Caco-2 (cell line): ENCODE measurements at regions not wholly inside any gene's neighbourhood (a gene's known extent, or its start where the extent isn't known, plus 50 kb on each side); places are given as distances from the start of the nearest gene placed in this dataset.
A peak's percentile ranks its signal among the peaks of the same experiment; 100 is the strongest.

Source experiments
- BruUV-seq: library from RNA; stranded (reverse); fragments of 400-500 nt; replicated peaks from 2 replicates; lab custom pipeline; 2021; lab: Mats Ljungman, UMichigan
- CTCF ChIA-PET: fragments of 300-600 bp; sonication (Branson Sonifier 250); formaldehyde crosslinking; loops from one replicate; lab custom pipeline; 2022; ENCODE audit warnings: antibody characterized with exemption; lab: Charles Lee
- POLR2A ChIA-PET: fragments of 300-600 bp; sonication (Branson Sonifier 250); formaldehyde crosslinking; loops from one replicate; lab custom pipeline; 2022; ENCODE audit warnings: antibody characterized with exemption; lab: Charles Lee
- DNase-seq, 2 experiments: peaks; one replicate each; pipeline versions ENCODE4 v3.0.0 to v3.0.0-alpha.2; 2020 to 2022
- H3K27me3 ChIP-seq: replicated peaks from 2 replicates; pipeline ENCODE4 v1.6.0; 2011; ENCODE audit warnings: low read length; ENCODE audit not compliant: control insufficient read depth, insufficient read depth
- H3K36me3 ChIP-seq: 2 replicates; pipeline ENCODE4 v1.5.1; 2011; ENCODE audit warnings: low read length; ENCODE audit not compliant: control insufficient read depth, insufficient read depth
- H3K4me1 ChIP-seq: fragments of 250-450 bp; sonication (Bioruptor Pico); 2 replicates; pipeline ENCODE4 v1.5.1; 2020; ENCODE audit warnings: mild to moderate bottlenecking
- H3K4me3 ChIP-seq: 2 replicates; pipeline ENCODE4 v1.5.1; 2011; ENCODE audit warnings: low read depth, mild to moderate bottlenecking, control low read depth, low read length
- H3K9me3 ChIP-seq: fragments of 250-450 bp; sonication (Bioruptor Pico); 2 replicates; pipeline ENCODE4 v1.5.1; 2020; ENCODE audit warnings: mild to moderate bottlenecking, moderate library complexity
- H3K27ac Mint-ChIP-seq: one replicate; pipeline ENCODE4 v1.8.0; 2022; ENCODE audit warnings: mixed read lengths; ENCODE audit not compliant: unreplicated experiment
- H3K27me3 Mint-ChIP-seq: one replicate; pipeline ENCODE4 v1.8.0; 2022; ENCODE audit warnings: mixed read lengths; ENCODE audit not compliant: insufficient read depth, unreplicated experiment
- H3K36me3 Mint-ChIP-seq: one replicate; pipeline ENCODE4 v1.8.0; 2022; ENCODE audit warnings: mild to moderate bottlenecking, mixed read lengths; ENCODE audit not compliant: insufficient read depth, unreplicated experiment
- H3K4me1 Mint-ChIP-seq: one replicate; pipeline ENCODE4 v1.8.0; 2022; ENCODE audit warnings: low read depth, mixed read lengths; ENCODE audit not compliant: unreplicated experiment
- H3K4me3 Mint-ChIP-seq: one replicate; pipeline ENCODE4 v1.8.0; 2022; ENCODE audit warnings: mild to moderate bottlenecking, moderate library complexity, mixed read lengths; ENCODE audit not compliant: unreplicated experiment
- H3K9me3 Mint-ChIP-seq: one replicate; pipeline ENCODE4 v1.8.0; 2022; ENCODE audit warnings: mixed read lengths; ENCODE audit not compliant: unreplicated experiment
- intact Hi-C: fragments of 100-400 bp; cut with micrococcal nuclease; formaldehyde crosslinking; loops from one replicate; pipeline ENCODE4 v1.10.0; 2022; ENCODE audit not compliant: unreplicated experiment
- TF ChIP-seq, protein P1 (sequence below), 2 experiments: fragments of 200-600 bp in 1 of 2; IDR thresholded peaks; 1 replicate in 1 of 2; 2 replicates in 1 of 2; pipeline versions ENCODE4 v1.5.1 to v1.8.0; 2011 to 2022; ENCODE audit warnings: antibody characterized with exemption in 1 of 2, control low read depth in 1 of 2, inconsistent platforms in 1 of 2, low read depth in 1 of 2, low read length in 1 of 2, mild to moderate bottlenecking in 1 of 2, moderate library complexity in 1 of 2; ENCODE audit not compliant: insufficient read depth in 1 of 2, severe bottlenecking in 1 of 2, unreplicated experiment in 1 of 2

DNA sequence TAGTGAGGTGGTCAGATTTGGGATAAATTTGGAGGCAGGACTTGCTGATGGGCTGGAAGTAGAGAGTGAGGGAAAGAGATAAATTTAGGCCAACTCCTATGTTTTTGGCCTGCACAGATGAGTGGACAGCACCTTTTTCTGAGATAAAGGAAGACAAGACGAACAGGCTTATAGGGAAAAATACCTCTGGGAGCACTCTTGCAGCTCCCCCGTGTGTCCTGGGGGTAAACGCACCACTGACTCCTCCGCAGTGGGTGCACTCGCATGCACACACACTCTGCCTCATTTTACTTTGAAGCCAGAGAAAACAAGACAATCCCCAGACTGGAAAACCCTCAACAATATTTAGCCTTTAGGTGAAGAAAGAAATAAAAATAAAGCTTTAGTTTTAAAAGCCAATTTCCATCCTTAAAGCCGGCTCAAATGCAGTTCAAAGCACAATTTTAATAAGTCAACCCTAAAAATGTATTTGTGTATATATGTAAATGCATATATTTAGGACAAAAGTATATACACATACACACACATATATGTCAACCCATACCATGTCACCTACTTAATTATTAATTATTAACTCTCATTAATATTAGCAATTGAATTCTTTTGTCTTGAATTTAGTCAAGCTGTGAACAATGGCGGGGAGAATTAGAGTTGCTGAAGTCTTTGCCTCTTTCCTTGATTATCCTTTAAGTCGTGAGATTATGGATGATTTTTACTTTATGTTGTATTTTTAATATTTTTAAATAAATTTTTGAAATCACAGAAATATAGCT is 341.8 kb downstream of the ZNF326 start:
- CTCF ChIA-PET = no interaction called here
- H3K36me3 ChIP-seq = no peaks in the 10 kb centered on the region
- H3K4me1 ChIP-seq = no peaks in the 10 kb centered on the region
- no peak overlapping the region for H3K4me3 Mint-ChIP-seq
- peak in 1 of 2 experiments; percentile 1 for DNase-seq
- no peaks in the 10 kb centered on the region for H3K9me3 ChIP-seq
- POLR2A ChIA-PET = no interaction called here
- no TSS peak for BruUV-seq
- no peak overlapping the region for H3K27ac Mint-ChIP-seq
- no peaks in the 10 kb centered on the region for H3K4me1 Mint-ChIP-seq
- intact Hi-C loops = loop anchor here (2.0 kb wide), 1 partner anchor 222 kb away; no protein-coding TSS in a partner anchor
- TF ChIP-seq, protein P1, sequence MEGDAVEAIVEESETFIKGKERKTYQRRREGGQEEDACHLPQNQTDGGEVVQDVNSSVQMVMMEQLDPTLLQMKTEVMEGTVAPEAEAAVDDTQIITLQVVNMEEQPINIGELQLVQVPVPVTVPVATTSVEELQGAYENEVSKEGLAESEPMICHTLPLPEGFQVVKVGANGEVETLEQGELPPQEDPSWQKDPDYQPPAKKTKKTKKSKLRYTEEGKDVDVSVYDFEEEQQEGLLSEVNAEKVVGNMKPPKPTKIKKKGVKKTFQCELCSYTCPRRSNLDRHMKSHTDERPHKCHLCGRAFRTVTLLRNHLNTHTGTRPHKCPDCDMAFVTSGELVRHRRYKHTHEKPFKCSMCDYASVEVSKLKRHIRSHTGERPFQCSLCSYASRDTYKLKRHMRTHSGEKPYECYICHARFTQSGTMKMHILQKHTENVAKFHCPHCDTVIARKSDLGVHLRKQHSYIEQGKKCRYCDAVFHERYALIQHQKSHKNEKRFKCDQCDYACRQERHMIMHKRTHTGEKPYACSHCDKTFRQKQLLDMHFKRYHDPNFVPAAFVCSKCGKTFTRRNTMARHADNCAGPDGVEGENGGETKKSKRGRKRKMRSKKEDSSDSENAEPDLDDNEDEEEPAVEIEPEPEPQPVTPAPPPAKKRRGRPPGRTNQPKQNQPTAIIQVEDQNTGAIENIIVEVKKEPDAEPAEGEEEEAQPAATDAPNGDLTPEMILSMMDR (IDR thresholded peaks at IDR 0.05; ENCODE audit: insufficient read depth in 1 of 2, low read depth in 1 of 2, low read length in 1 of 2, severe bottlenecking in 1 of 2, unreplicated experiment in 1 of 2) = no peak
- H3K36me3 Mint-ChIP-seq = no peaks in the 10 kb centered on the region
- no peaks in the 10 kb centered on the region for H3K9me3 Mint-ChIP-seq
- no peak overlapping the region for H3K4me3 ChIP-seq
- no peaks in the 10 kb centered on the region for H3K27me3 ChIP-seq
- H3K27me3 Mint-ChIP-seq = peaks cover 2% of the 10 kb centered on the region

DNA sequence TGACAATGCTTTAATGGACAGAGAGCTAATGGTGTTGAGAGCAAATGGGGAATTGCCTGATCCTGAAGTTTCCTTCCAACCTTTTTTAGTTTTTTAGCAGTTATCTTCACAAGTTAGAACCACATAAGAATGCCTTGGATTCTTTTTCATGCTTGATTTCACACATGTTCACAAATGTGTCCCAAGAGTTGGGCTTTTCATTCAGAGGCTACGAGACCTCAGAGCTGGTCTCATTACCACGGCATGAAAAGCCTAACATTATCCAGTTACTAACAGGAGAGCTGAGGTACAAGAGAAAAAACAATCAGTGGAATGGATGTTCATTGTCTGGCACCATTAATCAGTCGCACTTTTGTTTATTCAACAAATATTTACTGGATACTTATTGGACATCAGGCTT is 340.6 kb downstream of the ZNF326 start:
- no peak for DNase-seq
- ChIA-PET POLR2A (no interaction called here), CTCF (no interaction called here)
- H3K27ac Mint-ChIP-seq = no peak overlapping the region
- H3K27me3 Mint-ChIP-seq = peaks cover 2% of the 10 kb centered on the region
- no peaks in the 10 kb centered on the region for H3K4me1 Mint-ChIP-seq
- Histone ChIP-seq H3K4me3 (no peak overlapping the region), H3K9me3 (no peaks in the 10 kb centered on the region), H3K36me3 (no peaks in the 10 kb centered on the region), H3K4me1 (no peaks in the 10 kb centered on the region), H3K27me3 (no peaks in the 10 kb centered on the region)
- no peaks in the 10 kb centered on the region for H3K36me3 Mint-ChIP-seq
- H3K4me3 Mint-ChIP-seq = no peak overlapping the region
- no peaks in the 10 kb centered on the region for H3K9me3 Mint-ChIP-seq
- BruUV-seq = no TSS peak
- intact Hi-C loops = no loop called here
- TF ChIP-seq, protein P1 (IDR thresholded peaks at IDR 0.05; ENCODE audit: insufficient read depth in 1 of 2, low read depth in 1 of 2, low read length in 1 of 2, severe bottlenecking in 1 of 2, unreplicated experiment in 1 of 2) = no peak

DNA sequence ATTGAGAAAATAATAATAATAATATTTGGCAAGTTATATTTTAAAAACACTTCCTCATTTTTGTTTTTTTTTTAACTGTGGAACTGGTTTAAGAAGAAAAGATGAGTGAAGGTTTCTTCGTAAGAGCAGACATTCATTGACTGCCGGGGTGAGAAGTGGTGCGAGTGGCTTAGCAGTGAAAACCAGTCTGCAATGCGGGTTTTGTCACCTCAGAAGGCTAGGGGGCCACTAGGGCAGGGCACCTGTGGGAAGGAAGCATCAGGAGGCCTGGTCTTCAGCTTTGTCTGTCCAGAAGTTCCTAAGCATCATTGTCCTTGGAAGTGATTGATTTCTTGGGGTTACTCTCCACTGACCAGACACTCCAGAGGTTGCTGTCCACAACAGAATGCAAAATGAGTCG is 339.2 kb downstream of the ZNF326 start:
- Mint-ChIP-seq H3K4me3 (no peak overlapping the region), H3K4me1 (no peaks in the 10 kb centered on the region), H3K27me3 (peaks cover 2% of the 10 kb centered on the region), H3K9me3 (no peaks in the 10 kb centered on the region), H3K36me3 (no peaks in the 10 kb centered on the region), H3K27ac (no peak overlapping the region)
- ChIA-PET CTCF (no interaction called here), POLR2A (no interaction called here)
- Histone ChIP-seq H3K36me3 (no peaks in the 10 kb centered on the region), H3K27me3 (no peaks in the 10 kb centered on the region), H3K4me1 (no peaks in the 10 kb centered on the region), H3K4me3 (no peak overlapping the region), H3K9me3 (no peaks in the 10 kb centered on the region)
- intact Hi-C loops = no loop called here
- no peak for DNase-seq
- BruUV-seq = no TSS peak
- TF ChIP-seq, protein P1 (IDR thresholded peaks at IDR 0.05; ENCODE audit: insufficient read depth in 1 of 2, low read depth in 1 of 2, low read length in 1 of 2, severe bottlenecking in 1 of 2, unreplicated experiment in 1 of 2) = no peak
